Erythroblast (primary cell): ENCODE measurements at regions not wholly inside any gene's neighbourhood (a gene's known extent, or its start where the extent isn't known, plus 50 kb on each side); places are given as distances from the start of the nearest gene placed in this dataset.
A peak's percentile ranks its signal among the peaks of the same experiment; 100 is the strongest.

Experiments used
- DNase-seq, 2 experiments: peaks; one replicate each; lab custom pipeline; 2025; lab: John Stamatoyannopoulos, UW
- GATA1 ChIP-seq: IDR thresholded peaks from 2 replicates; pipeline ENCODE4 v1.6.1; 2011; ENCODE audit warnings: low read depth, mild to moderate bottlenecking, control low read depth, low read length, moderate library complexity
- POLR2A ChIP-seq: IDR thresholded peaks from 2 replicates; pipeline ENCODE4 v1.6.1; 2011; ENCODE audit warnings: mild to moderate bottlenecking, low read length

GRCh38 chr1:209064850-209065706 is 518.4 kb upstream of the CAMK1G start:
- TF ChIP-seq GATA1 (no peak), POLR2A (no peak)
- DNase-seq, result no peak

- no peak for DNase-seq
Measured at GRCh38 chr1:209072481-209072880, 511.0 kb upstream of the CAMK1G start.

GRCh38 chr1:209073879-209074278 is 509.6 kb upstream of the CAMK1G start:
- TF ChIP-seq POLR2A (no peak), GATA1 (no peak)
- no peak for DNase-seq

More at GRCh38 chr1:209072481-209072880, 511.0 kb upstream of the CAMK1G start:
- TF ChIP-seq POLR2A (no peak), GATA1 (no peak)

GRCh38 chr1:209074575-209075250 is 508.8 kb upstream of the CAMK1G start:
- TF ChIP-seq GATA1 (no peak), POLR2A (no peak)
- no peak for DNase-seq

- TF ChIP-seq GATA1, result no peak
- no peak for TF ChIP-seq POLR2A
- peak; percentile 11 to 18 for DNase-seq
Measured at GRCh38 chr1:209076688-209077087, 506.8 kb upstream of the CAMK1G start.

- no peak for DNase-seq
- TF ChIP-seq POLR2A (no peak), GATA1 (no peak)
Measured at GRCh38 chr1:209080170-209080781, 503.2 kb upstream of the CAMK1G start.

GRCh38 chr1:209086486-209087192 is 496.9 kb upstream of the CAMK1G start:
- no peak for TF ChIP-seq GATA1
- TF ChIP-seq POLR2A, result no peak
- DNase-seq, result no peak

- DNase-seq, result no peak
- TF ChIP-seq GATA1 (no peak), POLR2A (no peak)
Measured at GRCh38 chr1:209094384-209094783, 489.1 kb upstream of the CAMK1G start.

GRCh38 chr1:209095627-209096595 is 487.6 kb upstream of the CAMK1G start:
- DNase-seq, result no peak
- no peak for TF ChIP-seq GATA1
- no peak for TF ChIP-seq POLR2A

- TF ChIP-seq GATA1 (no peak), POLR2A (no peak)
- no peak for DNase-seq
Measured at GRCh38 chr1:209100460-209100859, 483.1 kb upstream of the CAMK1G start.

- TF ChIP-seq GATA1 (no peak), POLR2A (no peak)
- no peak for DNase-seq
Measured at GRCh38 chr1:209101106-209101505, 482.4 kb upstream of the CAMK1G start.

GRCh38 chr1:209102120-209102519 is 481.4 kb upstream of the CAMK1G start:
- no peak for DNase-seq
- no peak for TF ChIP-seq GATA1
- TF ChIP-seq POLR2A, result no peak
